SIG-M5 treated with dmso at 0.1 percent for 504 hours (cell line): ENCODE measurements at regions not wholly inside any gene's neighbourhood (a gene's known extent, or its start where the extent isn't known, plus 50 kb on each side); places are given as distances from the start of the nearest gene placed in this dataset.

ENCODE experiments used
- DNase-seq: peaks from one replicate; lab custom pipeline; 2025; ENCODE audit not compliant: unreplicated experiment; lab: John Stamatoyannopoulos, UW

DNA sequence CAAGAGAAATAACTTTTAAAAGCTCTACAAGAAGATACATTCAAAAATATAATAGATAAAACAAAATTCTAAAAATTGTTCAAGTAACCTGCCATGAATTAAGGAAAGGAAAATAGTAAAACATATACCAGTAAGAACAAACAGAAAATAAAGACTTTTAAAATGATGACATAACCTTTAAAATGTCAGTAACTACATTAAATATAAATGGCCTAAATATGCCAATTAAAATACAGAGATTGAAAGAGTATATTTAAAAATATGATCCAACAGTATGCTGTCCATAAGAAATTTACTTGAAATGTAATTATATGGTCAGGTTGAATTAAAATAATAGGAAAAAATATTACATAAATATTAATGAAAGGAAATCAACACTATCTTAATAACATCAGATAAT lies 911.7 kb upstream of the POU3F3 start:
- DNase-seq, result no peak

DNA sequence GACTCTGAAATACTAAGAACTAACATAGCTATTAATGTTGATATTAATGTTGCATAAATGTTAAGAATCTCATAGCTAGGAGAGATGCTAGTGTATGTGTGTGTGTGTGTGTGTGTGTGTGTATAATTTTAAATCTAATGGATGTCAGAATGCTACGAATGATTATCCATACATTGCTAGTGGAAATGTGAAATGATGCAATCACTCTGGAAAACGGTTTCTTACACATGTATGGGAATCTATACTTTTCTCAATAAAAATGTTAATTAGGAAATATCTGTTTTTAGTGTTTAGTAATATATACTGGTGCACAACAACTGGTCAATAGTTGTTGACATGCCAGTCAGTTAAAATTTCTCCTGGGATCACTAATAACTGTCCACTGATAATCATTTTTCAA lies 908.8 kb upstream of the POU3F3 start:
- no peak for DNase-seq

DNA sequence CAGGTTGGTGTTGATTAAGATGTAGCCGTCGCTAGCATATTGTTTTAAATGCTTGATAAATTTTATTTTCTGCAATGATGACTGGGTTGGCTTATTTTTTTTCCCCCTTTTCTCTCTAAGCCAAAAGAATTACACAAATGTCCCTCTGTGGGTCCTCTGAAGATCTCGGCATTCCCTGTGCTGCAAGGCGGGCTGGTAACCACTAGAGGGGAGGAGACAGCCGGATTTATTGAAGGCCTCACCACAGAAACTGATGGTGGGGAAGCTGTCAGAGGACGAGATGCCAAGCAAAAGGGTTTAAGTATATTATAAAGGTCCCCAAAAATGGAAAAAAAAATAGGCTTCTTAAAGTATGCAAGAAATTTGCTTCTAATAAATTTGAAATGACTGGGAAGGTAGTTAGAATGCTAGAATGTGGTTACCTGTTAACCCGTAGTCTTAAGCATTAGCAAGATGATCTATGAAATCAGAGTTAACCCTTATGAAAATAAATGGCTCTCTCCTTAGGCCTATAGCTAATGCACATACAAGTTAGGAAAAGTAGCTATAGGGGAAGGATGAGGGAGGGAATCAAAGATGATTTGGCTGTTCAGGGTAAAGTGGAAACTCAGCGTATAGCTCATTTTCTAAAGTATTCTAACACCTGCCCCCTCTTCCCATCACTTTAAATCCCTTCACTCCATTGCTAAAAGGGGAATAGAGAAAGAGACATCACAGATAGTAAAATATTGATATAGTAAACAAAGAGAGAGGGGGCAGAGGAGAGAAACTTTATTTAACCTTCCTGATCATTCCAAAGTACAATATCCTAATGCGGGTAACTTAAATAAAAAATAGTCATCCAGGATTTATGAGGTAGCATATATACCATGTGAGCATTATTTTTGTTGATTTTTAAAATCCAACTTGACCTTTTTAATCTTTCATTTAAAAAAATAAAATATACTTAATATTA lies 894.5 kb upstream of the POU3F3 start:
- peak; percentile 33 for DNase-seq

DNA sequence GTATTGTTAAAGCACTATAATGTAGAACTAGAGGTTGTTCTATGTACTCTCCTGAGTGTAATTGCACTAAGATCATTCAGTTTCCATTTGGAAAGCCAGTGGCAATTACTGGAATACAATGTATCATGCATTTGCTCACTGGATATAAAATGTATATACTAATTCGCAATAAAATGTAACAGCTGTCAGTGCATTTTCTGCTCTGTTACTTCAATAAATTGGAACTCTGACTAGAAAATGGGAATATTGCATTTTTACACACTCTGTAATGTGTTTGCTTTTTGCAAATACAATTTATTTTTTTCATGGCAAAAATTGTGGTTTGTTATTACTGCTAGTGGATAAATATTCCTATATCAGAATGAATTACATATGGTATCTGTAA lies 893.8 kb upstream of the POU3F3 start:
- no peak for DNase-seq

DNA sequence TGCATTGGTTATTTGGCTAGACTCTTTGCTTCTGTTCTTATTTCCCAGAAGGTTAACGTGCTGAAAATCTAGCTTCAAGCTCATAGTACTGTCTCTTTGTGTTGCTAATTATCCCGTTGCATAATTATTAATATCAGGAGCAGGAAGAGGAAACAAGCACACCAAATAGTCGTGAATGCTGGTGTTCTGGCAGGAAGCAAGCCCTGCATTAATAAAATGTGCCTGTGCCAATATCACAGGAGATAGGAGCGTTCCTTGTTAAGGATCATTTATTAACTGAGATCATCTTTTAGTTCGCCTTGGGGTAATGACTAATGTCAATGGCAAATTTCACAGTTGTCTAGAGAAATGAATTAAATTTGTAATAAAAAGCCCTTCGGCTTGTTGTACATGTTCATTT lies 893.0 kb upstream of the POU3F3 start:
- DNase-seq, result no peak

DNA sequence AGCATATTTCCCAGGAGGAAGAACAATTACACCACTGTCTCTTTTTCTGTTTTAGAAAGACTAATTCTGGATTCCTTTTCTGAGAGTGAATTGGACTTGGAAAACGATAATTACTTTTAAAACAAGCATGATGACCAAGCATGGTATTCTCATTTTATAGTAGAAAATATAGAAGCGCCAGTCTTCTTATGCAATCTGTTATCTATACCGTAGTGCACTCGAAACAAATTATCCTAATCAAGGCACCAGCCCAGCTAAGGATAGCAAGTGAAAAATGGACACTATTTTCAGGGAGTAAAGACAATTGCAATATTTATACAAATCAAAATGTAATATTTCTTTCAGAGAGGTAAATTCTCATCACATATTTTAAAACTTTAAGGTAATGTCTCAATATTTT lies 892.1 kb upstream of the POU3F3 start:
- no peak for DNase-seq

DNA sequence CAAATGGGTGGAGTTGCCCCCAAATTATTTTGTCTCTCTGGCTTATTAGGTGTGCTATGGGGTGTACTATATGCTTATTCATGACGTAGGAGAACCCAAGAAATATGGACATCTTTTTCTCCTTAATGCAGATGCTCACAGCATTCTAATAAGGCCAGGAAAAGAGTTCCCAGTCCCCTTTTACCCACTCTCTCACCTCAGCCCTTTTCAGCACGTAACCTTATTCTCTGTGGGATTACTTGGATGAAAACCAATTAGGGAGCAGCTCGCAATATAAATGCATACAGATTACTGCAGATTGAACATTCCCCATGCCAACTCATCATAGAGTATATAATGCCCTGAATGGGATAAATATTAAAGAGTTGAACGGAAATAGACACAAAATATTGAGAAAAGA lies 891.2 kb upstream of the POU3F3 start:
- no peak for DNase-seq

DNA sequence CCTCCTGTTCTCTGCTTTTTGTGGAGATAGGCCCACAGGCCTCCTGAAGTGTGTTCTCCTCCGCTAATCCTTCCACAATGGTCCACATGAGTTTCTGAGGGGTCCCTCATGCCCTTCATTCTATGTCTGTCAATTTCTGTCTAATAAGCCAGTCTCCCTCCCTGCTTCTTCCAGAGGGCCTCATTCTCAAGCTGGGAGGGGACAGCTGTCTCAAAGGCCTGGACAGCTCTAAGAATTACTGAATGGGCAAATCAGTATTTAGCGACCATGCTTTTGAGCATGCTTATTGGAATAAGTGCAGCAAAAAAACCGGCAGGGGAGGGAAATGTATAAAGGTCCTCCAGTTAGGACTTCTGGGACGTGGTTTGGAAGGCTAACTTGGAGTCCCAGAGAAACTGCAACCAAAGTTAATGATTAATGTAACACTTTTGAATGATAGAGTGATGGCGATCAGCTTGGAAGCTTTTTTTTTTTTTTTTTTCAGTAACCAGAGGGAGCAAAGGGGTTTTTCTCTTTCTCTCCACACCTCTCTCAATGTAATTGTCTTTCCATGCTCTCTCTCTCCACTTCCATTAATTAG lies 890.7 kb upstream of the POU3F3 start:
- no peak for DNase-seq

DNA sequence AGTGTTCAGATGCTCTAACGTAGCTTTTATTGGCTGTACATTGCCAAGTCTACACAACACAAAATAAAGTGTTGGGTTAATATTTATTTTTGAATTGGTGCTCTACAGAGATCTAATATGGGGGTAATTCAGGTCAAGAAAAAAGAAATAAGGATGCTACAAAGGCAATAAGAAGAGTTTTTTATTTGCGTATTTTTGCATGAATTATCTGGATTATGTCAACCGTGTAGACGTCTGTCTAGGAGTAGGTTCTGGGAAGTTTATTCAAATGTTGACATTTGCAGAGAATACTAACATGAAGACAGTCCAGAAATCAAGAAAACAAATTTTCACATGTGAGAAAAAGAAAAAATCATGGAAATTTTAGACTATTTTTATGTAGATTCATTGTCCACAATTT lies 876.7 kb upstream of the POU3F3 start:
- DNase-seq, result no peak

DNA sequence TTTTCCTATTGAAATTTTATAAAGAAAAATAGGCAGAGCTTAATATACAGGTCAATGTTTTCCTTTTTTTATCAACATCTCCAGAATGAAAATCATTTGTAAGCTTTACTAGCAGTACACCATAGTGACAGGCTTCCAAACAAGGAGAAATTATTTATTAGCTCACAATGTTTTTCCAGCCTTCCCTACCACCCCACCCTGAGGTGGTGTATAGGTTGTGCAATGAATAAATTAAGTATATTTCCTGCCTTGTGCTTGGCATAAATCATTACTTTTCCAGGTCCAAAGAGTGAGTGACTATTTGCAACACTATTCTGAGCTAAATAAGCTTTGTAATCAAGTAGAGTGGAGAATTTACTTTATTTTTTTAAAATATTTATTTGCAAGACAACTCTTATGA lies 876.2 kb upstream of the POU3F3 start:
- DNase-seq, result no peak

DNA sequence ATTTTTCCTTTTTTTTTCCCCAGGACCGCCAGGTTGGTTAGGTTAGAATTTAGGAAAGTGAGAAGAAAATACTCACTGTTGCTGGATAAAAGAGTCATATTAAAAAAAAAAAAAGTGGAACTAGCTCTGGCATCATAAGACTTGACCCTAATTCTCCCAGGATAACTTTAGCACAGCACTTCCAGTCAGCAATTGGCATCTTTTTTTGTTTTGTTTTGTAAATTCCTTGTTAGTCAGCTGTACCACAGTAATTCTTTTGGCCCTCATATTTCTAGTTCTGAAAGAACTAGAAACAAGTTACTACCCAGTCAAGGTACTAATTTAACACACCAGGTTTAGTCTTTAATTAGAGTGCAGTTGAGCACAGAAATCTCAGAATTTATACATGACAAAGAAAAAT lies 873.5 kb upstream of the POU3F3 start:
- no peak for DNase-seq

DNA sequence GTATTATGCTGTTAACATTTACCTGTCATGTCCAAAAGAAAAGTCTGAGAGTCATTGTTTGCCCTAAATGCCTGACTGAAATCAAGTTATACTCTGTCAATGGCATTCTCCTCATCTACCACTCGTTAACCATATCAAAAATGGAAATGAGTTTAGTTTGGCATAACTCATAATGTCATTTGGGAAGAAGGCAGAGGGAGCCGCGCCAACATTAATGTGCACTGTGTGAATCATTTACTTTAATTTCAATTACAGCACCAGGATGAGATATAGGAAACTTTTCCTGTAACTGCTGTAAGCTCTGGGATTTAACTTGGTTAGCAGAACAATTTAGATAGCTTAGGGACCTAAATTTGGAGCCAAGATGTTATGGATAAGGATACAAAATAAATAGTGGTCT lies 871.2 kb upstream of the POU3F3 start:
- DNase-seq, result no peak

DNA sequence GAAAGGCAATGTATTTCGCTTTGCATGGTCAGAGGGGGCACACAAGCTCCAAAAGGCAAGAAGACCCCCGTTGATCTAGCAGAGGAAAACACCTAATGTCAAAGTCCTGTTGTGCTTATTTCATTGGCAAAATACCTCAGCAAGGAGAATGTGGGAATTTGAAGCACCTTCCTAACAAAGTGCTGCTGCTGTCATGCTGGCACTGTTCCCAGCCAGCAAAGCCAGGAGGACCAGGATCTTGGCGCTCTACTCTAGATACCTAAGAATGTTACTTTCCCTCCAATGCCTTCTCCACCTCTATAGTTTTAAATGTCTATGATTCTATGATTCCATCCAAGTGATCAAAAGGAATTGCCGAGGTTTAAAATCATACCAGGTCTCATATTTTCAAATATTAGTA lies 867.9 kb upstream of the POU3F3 start:
- no peak for DNase-seq

DNA sequence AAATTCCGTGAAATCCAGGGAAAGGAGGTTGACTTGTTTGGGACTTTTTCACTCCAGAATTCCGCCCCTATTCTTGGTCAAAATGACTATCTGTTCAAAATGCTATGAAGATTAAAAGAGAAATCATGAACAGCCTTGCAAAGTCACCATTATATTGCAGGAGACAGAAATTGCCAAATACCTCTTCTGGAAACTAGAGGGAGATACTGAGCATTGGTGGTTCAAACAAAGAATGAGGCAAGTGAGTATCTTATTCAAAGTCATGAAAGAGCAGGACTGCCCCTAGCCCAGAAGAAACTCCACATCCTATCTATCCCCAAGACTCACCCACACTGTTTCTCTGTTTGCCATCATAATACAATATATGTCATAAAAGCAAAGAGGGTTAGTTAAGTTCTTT lies 862.3 kb upstream of the POU3F3 start:
- DNase-seq, result peak; percentile 0

DNA sequence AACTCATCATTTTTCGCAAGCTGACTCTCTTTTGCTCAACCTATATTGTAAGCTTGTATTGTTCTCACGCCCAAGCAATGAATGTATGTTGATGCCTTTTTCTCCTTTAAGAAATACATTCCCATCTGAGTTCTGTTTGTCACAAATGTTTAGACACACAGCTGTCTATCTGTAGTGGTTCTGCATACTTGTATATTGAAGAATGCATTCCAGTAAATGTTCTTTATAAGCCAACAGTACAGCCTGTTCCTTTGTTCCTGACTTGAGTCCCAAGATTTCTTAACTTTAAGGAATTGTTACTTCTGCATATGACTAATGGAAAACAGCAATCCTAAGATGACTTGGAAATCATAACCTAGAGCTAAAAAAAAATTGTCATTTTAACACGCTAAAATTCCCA lies 849.1 kb upstream of the POU3F3 start:
- no peak for DNase-seq

DNA sequence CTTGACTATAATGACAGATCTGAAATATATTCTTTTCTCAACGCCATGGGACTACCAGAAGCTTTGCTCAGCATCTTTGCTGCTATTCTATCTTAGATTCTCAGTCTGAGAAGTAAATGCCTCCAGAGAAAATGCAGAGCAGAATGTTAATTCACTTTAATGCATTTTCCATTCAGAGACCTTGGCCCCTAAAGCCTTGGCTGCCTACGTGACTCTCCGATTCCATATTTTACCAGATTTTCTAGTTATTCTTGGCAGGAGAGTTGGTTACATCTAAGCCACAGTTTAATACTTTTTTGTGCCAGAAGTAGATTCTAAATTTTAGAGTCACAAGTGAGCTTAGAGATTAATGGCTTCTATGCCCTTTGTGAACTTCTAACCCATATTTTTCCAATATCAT lies 837.1 kb upstream of the POU3F3 start:
- no peak for DNase-seq

DNA sequence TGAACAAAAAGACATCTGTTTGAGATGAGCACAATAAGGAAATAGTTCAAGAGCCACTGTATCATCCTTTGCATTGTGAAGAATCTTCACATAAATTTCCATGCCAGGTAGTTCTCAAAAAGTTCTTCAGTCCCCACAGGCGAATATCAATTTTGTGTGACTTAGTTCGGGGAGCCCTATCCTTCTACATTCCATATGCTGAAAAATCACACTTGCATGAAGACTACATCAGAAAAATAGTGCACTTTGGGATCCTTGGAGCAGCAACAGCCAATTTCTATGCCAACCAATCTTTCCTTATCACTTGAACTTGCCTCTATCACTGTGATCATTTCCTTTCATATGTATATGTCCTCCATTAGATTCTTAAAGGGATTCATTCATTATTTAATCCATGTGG lies 830.6 kb upstream of the POU3F3 start:
- no peak for DNase-seq

DNA sequence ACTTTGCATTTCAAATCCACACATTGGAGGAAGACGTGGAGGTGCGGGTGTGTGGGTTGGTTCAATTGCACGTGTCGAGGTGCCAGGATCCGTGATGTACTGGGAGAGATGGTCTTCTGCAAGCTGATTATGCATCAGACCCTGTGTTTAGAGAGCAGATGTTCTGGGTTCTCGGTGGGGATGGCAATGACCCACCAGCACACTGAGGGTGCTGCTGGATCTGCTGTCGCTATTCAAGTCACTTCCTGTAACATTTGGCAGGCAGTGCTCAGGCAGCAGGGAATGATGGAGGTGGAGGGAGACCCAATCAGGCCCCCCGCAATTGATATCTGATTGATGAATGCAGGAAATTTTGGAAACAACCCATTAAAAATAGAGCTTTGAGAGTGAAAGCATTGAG lies 830.1 kb upstream of the POU3F3 start:
- no peak for DNase-seq

DNA sequence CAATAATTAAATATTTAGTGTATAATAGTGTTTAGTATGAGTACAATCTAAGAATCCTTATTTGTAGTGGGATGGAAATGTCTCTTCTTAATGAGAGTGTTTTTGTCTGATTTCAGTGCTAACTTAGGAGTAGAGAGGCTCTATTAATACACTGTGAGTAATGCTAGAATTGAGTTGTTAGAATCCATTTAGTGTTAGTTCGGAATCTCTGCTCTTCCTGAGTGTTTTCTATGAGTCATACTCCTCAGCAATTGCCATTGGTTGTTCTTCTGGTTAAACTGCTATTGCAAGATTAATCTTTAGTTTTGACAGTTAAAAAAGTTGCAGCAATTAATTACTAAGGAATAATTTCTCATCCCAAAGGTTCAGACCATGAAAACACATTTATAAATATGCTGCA lies 828.6 kb upstream of the POU3F3 start:
- no peak for DNase-seq

DNA sequence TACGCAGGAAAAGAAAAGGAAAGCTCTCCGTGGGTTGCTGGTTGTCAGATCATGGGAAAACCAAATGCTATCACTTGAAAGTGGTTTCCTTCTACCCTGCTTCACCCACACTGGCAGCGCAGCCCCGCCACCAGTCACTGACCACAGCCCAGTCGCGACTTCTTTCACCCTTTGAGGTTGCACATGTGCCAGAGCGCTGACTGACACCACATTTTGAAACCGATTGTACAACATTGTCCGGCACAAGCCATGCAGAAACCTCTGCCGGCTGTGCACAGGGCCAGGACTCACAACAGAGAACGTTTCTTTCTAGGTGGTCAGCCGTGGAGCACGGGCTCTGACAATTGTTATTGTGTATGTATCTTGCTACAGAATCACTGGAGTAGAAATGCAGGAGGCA lies 827.2 kb upstream of the POU3F3 start:
- DNase-seq, result no peak

DNA sequence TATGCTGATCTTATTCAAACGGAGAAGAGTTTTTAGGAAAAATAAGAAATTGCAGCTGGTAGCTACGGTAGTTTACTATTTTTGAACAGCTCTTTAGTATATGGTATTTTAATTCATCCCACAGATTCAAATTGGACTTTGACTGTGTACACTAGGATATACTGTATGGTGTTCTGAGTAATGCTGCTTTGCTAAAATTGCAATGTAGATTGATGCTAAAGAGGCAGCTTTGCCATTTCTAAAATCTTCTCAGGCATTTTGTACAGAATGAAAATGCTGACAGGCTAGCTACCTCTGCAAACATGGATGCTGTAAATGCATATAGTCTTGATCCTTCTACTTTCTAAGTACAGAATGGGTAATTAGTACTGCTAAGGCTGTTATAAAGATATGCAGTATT lies 826.6 kb upstream of the POU3F3 start:
- DNase-seq, result no peak

DNA sequence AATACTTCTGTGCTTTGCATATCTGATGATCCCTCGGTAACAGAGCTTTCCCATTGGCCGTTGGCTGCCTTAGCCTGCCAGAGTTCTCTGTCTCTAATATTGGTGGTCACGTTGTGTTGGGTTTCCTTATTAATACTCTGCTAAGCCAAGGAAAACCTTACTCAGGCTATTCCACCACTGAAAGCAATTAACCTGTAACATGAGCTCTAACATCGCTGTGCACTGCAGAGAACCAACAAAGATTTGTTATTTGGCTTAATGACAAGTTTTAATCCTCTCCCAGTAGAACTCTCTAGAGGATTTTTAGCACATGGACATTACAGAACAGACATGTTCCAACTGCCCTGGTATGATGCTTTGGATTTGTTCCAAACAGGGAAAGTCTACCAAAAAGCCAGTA lies 825.9 kb upstream of the POU3F3 start:
- no peak for DNase-seq

DNA sequence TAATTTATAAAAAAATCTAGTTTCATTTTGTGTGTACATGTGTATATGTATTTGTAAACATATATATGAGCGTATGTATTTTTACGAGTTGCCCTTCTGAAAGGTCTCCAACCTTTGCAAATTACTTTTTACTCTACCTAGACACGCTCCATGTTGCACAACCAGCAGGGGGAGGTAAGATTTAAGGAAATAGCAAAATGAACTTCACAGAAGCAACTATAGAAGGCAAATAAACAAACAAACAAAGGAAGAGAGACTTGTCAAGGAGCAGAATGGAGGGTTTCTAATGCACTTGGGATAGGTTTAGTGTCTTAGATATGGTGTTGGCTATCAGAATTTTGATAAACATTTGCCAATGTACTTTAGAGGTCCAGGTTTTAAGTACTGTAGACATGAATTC lies 820.5 kb upstream of the POU3F3 start:
- peak; percentile 1 for DNase-seq
